ENCODE measurements at regions not wholly inside any gene's neighbourhood (a gene's known extent, or its start where the extent isn't known, plus 50 kb on each side); places are given as distances from the start of the nearest gene placed in this dataset.
"Not testable (repeated sequence)": the region's sequence is repeated elsewhere in the genome, so short reads cannot be mapped to it uniquely, and the experiment has no call there.

DNA sequence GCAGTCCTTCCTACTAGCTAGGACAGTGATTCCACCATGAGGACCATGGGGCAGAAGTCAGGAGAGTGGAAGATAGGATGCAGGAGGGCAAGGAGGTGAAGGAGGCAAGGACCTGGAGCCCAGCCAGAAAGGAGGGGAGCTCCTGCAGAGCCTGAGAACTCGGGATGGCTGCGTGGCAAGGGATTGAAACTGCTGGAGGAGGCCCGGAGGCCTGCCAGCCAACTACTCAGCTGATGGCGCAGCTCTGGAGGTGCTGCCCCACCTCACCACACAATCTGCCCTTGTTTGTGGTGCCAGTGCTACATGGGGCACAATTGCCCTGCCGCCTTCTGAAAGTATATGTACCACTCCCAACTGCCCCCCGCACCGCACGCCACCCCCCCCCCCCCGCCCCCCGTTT lies 307.3 kb upstream of the CHRNA7 start:
- TF ChIP-seq POLR2A (IDR thresholded peaks at IDR 0.05): not testable (repeated sequence)
- TF ChIP-seq, protein P1, sequence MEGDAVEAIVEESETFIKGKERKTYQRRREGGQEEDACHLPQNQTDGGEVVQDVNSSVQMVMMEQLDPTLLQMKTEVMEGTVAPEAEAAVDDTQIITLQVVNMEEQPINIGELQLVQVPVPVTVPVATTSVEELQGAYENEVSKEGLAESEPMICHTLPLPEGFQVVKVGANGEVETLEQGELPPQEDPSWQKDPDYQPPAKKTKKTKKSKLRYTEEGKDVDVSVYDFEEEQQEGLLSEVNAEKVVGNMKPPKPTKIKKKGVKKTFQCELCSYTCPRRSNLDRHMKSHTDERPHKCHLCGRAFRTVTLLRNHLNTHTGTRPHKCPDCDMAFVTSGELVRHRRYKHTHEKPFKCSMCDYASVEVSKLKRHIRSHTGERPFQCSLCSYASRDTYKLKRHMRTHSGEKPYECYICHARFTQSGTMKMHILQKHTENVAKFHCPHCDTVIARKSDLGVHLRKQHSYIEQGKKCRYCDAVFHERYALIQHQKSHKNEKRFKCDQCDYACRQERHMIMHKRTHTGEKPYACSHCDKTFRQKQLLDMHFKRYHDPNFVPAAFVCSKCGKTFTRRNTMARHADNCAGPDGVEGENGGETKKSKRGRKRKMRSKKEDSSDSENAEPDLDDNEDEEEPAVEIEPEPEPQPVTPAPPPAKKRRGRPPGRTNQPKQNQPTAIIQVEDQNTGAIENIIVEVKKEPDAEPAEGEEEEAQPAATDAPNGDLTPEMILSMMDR (IDR thresholded peaks at IDR 0.05): not testable (repeated sequence)
